Activated naive CD4-positive, alpha-beta T cell treated with anti-CD3 and anti-CD28 coated beads, Interleukin-2, amount 50 U/mL, for 72 hours (primary cell): ENCODE measurements at regions not wholly inside any gene's neighbourhood (a gene's known extent, or its start where the extent isn't known, plus 50 kb on each side); places are given as distances from the start of the nearest gene placed in this dataset.
"Not testable (repeated sequence)": the region's sequence is repeated elsewhere in the genome, so short reads cannot be mapped to it uniquely, and the experiment has no call there.

Experiments used
- ATAC-seq, 2 donors: fragments of 150-1000 bp; cut with Tn5 transposase; 2 replicates each; pipeline ENCODE4 v1.10.0; 2021; ENCODE audit warnings: mild to moderate bottlenecking in 2 of 2, moderate library complexity in 2 of 2
- DNase-seq, 2 donors: peaks; one replicate each; pipeline ENCODE4 v3.0.0; 2021 to 2022; ENCODE audit warnings: low spot score in 2 of 2
- H3K27ac Mint-ChIP-seq, 2 donors: one replicate each; pipeline ENCODE4 v1.8.0; 2022; ENCODE audit warnings: mild to moderate bottlenecking in 2 of 2, mixed read lengths in 2 of 2
- H3K36me3 Mint-ChIP-seq, 2 donors: one replicate each; pipeline ENCODE4 v1.8.0; 2022; ENCODE audit warnings: mixed read lengths in 2 of 2
- H3K9me3 Mint-ChIP-seq, 2 donors: one replicate each; pipeline ENCODE4 v1.8.0; 2022; ENCODE audit warnings: mixed read lengths in 2 of 2

DNA sequence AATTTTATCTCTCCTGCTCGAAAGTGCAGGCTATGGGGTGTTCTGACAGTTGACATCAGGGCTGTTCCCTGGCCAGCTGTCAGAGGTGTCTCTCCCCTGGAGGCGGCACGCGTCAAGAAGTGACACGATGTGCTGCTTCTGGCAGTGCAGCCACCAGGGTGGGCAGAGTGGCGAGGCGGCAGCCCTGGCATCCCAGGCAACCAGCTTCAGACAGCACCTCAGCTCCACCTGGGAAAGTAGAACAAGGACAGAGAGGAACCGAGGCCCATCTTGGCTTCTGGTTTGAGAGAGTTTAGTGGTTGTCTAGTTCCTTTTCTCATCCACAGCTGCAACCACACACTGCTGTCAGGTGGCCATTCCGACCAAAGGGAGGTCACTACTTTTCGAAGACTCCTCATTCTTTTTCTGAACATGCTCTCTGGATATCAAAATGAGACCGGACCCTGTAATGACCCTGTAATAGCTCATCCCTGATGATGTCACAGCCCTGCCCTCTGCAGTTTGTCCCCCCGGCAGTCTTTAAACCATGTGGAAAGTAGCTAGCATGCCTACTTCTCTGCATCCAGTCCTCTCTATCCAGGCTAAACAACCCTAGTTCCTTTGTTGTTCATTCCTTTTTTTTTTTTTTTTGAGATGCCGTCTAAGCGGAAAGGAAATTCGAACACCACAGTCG is 381.0 kb upstream of the NRP1 start:
- Mint-ChIP-seq H3K9me3 (no peaks in the 10 kb centered on the region), H3K36me3 (no peaks in the 10 kb centered on the region), H3K27ac (no peak overlapping the region)
- no peak for DNase-seq
- ATAC-seq, result no peak

DNA sequence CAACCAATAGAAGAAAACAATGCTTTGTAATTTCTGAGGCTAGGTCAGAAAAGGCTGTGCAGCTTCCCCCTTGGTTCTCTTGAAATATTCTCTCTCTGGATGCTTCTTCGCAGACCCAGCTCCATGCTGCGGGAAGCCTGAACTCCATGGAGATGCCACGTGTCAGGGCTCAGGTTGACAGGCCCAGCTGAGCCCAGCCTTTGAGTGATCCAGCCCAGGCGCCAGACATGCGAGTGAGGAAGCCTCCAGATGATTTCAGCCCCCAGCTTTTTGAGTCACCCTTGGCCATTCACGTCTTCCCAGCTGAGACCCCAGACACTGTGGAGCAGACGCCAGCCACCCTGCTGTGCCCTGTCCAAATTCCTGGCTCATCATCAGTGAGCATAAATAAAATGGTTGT is 378.4 kb upstream of the NRP1 start:
- no peak for ATAC-seq
- no peak overlapping the region for H3K27ac Mint-ChIP-seq
- no peaks in the 10 kb centered on the region for H3K36me3 Mint-ChIP-seq
- no peaks in the 10 kb centered on the region for H3K9me3 Mint-ChIP-seq
- no peak for DNase-seq

DNA sequence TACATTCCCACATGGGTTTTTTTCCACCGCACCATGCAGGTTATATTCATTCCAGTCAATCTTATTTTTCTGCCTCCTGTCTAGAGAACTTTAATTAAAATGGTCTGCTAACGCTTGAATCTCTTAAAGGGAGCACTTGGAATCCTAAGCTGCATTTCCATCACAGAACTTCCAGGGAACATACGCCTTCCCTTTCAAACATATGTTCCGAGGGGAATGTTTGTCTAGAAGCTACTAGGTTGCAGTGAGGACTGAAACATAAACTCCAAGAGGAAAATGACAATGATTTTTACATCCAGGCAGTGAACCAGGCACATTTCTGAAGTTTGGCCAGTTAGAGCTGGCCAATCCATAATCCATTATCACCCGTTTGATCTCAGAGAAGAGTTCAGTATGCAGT is 375.5 kb upstream of the NRP1 start:
- Mint-ChIP-seq H3K9me3 (no peaks in the 10 kb centered on the region), H3K36me3 (no peaks in the 10 kb centered on the region), H3K27ac (no peak overlapping the region)
- no peak for ATAC-seq
- no peak for DNase-seq

DNA sequence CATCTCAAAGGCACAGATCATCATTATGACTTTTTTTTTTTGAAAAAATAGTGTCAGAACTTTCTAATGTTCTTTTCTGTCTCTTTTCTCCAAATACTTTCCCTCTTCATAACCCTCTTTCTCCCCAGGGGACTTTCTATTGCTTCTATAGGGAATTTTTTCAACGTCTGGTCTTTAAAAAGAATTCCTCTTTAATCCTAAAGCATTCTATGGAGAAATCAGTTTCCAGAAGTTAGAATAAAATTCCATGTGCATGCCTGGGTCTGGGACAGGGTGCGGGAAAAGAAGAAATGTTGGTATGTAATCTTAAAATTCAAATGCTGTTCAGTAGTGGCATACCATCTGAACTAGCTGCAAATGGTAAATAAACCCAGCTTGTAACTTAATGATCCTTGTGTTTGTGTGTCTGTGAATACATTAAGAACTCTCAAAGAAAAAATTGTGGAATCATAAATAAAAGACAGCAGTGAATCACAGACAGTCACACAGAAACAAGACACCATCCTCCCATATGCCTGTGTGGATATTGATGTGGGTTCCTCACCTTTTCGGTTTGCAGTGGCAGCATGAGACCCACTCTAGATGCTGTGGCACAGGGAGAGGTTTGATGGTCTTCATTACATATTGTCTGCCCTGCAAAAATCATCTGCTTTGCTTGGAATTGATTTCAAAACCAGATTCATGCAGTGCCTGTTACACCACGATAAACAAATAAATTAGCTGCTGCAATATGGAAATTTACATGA is 374.7 kb upstream of the NRP1 start:
- Mint-ChIP-seq H3K27ac (no peak overlapping the region), H3K9me3 (no peaks in the 10 kb centered on the region), H3K36me3 (no peaks in the 10 kb centered on the region)
- DNase-seq, result no peak
- no peak for ATAC-seq

DNA sequence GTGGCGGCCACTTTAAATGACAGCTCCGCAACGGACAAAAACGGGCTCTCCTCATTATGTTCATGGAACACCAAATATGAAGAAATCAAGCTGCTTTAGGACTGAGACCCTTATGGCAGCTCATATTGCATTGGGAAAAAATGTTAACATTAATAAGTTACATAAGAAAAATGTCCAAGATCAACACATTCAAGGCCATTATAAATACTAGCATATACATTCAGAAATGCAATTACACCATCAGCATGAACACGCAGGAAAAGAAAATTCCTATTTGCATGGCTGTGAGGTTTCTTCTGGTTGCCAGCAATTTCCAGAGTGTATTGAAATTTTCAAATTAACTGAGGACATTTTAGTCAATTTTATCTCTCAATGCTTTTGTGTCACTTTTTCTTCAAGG is 374.1 kb upstream of the NRP1 start:
- Mint-ChIP-seq H3K9me3 (no peaks in the 10 kb centered on the region), H3K27ac (no peak overlapping the region), H3K36me3 (no peaks in the 10 kb centered on the region)
- DNase-seq, result no peak
- ATAC-seq, result no peak

DNA sequence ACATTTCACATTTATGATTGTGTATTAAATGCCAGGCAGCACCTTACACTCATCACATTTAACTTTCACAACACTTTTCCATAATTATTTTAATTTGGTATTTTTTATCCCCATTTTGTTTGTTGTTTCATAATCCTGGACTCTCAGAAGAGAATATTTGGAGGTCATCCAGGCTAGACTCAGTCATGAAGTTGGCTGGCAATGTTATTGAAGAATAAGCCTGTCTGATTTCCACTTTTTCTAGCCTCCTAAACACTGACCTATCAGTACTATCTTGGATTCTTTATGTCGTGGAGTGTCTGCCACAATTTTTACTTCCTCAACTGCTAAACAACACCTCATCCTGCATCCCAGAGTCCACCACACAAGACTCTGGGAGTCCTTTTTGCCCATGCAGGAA is 372.3 kb upstream of the NRP1 start:
- Mint-ChIP-seq H3K27ac (no peak overlapping the region), H3K36me3 (no peaks in the 10 kb centered on the region), H3K9me3 (no peaks in the 10 kb centered on the region)
- no peak for DNase-seq
- ATAC-seq, result no peak

DNA sequence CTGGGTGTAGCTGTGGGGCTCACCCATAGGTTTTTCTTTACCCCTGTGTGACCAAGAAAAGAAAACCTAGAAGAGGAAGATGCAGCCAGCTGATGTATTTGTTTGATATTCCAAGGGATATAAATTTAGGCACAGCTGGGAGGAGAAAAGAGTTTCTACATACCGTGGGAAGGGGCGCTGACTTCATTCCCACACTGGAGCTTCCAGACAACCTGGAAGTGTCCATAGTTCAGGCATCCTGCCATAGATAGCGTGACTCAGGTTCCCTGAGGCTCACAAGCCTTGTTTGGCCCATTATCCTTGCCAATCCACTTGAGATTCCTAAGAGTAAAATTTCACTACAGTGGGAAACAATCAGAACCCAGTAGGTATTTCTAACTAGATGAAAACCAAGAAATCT is 371.7 kb upstream of the NRP1 start:
- no peak for DNase-seq
- no peak for ATAC-seq
- Mint-ChIP-seq H3K27ac (no peak overlapping the region), H3K9me3 (no peaks in the 10 kb centered on the region), H3K36me3 (no peaks in the 10 kb centered on the region)

DNA sequence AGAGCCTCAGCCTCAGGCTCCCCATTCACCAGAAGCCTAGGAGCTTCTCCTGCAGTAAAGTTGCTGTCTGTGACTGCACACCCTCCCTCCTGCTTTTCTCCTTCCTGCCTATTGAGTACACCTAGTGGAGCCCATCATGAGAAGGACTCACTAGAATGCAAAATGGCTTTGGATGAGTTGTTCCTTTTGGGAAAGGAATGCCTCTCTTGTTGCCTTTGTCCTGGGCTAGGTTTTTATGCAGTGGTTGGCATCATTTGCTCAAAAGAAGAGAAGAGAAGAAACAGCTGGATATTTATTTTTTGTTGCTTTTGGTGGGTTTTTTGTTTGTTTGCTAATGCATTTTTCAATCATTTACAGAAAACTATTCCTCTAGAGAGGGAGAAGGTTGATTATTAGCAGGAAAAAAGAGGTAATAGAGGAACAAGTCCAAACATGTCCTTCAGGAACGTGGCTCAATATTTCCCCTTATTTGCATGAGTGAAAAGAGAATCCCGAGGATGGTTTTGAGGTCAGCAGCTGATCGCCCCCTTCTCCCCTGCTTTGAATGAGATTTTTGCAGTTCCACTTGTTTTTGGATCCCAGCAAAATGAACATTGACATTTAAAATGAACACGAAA is 369.9 kb upstream of the NRP1 start:
- H3K36me3 Mint-ChIP-seq, result no peaks in the 10 kb centered on the region
- no peaks in the 10 kb centered on the region for H3K9me3 Mint-ChIP-seq
- H3K27ac Mint-ChIP-seq, result no peak overlapping the region
- no peak for ATAC-seq
- DNase-seq, result no peak

DNA sequence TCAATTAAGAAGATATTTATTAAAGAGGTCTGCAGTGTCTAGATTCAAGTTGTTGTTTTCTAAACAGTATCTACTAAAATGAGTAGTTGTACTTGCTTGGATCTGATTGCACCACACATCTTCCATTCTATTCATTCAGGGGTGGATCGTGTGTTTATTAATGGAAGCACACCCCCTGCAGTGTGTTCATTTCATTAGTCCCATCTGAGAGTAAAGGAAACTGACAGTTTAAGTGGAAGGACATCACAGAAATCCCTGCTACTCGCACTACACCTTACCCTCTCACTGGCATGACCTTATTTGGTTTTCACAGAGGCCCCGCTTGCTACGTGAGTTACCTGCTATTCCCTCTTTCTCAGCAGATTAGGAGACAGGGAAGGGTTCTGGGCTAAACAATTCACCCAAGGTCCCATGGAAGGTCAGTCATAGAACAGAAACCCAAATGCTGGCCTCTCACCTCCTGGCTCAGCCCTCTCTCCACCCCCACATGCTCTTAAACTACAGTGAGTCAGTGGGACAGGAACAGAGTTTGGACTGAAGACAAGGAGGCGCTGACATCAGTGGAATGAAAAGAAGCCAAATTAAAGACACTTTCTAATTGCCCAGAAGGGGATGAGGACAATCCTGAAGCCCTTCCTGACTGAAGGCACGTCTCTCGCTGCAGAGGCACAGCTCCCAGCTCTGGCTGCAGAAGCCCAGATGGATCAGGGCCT is 369.2 kb upstream of the NRP1 start:
- ATAC-seq (no peak), DNase-seq (no peak)
- Mint-ChIP-seq H3K27ac (no peak overlapping the region), H3K36me3 (no peaks in the 10 kb centered on the region), H3K9me3 (no peaks in the 10 kb centered on the region)

DNA sequence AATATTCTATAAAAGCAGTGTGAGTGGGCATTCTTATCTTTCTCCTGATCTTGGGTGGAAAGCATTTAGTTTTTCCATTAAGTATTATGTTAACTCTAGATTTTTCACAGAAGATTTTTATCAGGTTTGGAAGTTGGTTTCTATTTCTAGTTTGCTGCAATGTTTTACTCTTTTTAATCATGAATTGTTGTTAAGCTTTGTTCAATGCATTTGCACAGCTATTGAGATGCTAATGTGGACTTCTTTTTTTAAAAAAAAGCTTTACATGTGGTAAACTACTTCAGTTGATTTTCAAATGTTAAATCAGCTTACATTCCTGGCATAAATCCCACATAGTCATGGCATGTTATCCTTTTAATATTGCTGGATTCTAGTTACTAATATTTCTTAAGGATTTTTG is 363.6 kb upstream of the NRP1 start:
- Mint-ChIP-seq H3K9me3 (peaks cover 2 to 16% of the 10 kb centered on the region in 2 donors), H3K27ac (no peak overlapping the region), H3K36me3 (no peaks in the 10 kb centered on the region)
- ATAC-seq, result no peak
- no peak for DNase-seq

DNA sequence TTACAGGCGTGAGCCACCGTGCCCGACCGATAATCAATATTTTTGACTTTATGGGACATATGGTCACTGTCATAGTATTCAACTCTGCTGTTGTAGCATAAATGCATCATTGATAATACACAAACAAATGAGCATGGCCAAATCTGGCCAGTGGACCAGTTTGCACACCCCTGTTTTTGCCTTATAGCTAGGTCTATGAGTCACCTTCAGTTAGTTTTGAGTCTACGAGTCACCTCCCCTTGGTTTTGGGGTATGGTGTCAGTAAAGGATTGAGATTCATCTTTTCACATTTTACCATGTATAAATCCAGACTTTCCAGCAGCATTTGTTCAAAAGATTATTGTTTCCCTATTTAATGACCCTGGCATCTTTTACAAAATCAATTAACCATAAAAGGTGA is 362.5 kb upstream of the NRP1 start:
- Mint-ChIP-seq H3K27ac (no peak overlapping the region), H3K9me3 (peaks cover 6 to 21% of the 10 kb centered on the region in 2 donors), H3K36me3 (no peaks in the 10 kb centered on the region)
- DNase-seq (no peak), ATAC-seq (no peak)

DNA sequence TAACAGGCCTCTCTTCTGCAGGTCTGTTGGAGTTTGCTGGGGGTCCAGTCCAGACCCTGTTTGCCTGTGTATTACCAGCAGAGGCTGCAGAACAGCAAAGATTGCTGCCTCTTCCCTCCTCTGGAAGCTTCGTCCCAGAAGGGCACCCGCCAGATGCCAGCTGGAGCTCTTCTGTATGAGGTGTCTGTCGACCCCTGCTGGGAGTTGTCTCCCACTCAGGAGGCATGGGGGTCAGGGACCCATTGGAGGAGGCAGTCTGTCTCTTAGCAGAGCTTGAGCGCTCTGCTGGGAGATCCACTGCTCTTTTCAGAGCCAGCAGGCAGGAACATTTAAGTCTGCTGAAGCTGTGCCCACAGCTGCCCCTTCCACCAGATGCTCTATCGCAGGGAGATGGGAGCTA is 361.1 kb upstream of the NRP1 start:
- DNase-seq (no peak), ATAC-seq (no peak)
- H3K9me3 Mint-ChIP-seq, result peaks cover 15 to 36% of the 10 kb centered on the region in 2 donors
- H3K36me3 Mint-ChIP-seq, result peaks cover 4 to 6% of the 10 kb centered on the region in 2 donors
- H3K27ac Mint-ChIP-seq, result no peak overlapping the region

DNA sequence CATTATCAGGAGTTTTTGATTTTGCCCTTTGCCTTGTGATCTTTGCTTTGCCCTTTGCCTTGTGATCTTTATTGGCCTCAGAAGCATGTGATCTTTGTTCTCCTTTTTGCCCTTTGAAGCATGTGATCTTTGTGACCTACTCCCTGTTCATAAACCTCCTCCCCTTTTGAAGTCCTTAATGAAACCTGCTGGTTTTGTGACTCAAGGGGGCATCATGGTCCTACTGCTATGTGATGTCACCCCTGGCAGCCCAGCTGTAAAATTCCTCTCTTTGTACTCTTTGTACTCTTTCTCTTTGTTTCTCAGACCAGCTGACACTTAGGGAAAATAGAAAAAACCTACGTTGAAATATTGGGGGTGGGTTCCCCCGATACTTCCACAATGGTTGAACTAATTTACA is 356.1 kb upstream of the NRP1 start:
- peaks cover 20 to 40% of the 10 kb centered on the region in 2 donors for H3K9me3 Mint-ChIP-seq
- ATAC-seq, H3K27ac Mint-ChIP-seq, H3K36me3 Mint-ChIP-seq, DNase-seq: not testable (repeated sequence)

DNA sequence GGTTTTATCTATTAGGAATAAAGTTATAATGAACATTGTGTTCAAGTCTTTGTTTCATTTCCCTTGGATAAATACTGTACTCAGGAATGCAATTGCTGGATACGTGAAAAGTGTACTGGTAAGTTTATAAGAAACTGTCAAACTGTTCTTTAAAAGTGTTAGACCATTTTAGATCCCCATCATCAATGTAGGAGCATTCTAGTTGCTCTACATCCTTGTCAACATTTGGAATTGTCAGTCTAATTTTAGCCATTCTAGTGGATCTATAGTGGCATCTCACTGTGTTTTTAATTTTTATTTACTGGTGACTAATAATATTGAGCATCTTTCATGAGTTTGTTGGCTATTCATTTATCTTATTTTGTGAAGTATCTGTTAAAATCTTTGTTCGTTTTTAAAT is 354.0 kb upstream of the NRP1 start:
- Mint-ChIP-seq H3K9me3 (peaks cover 21 to 29% of the 10 kb centered on the region in 2 donors), H3K27ac (no peak overlapping the region), H3K36me3 (peaks cover 6 to 9% of the 10 kb centered on the region in 2 donors)
- ATAC-seq (no peak), DNase-seq (no peak)

DNA sequence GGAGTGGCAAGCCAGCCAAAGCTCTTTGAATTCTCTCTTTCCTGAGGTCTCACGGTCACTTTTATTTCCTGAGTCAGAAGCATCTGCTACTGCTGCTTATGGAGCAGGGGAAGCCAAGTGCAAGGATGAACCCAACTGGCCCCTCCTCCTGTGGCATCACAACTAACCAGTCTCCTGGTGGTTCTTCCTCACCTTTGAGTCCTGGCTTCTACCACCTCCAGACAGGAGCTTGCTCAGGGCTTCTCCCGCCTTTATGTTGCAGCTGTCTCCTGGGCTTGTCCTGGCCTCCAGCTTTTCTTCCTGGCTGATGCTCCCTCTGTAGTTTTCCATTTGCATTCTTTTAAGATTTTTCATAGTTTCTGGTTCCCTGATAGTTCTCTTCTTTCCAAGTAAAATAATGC is 349.7 kb upstream of the NRP1 start:
- H3K36me3 Mint-ChIP-seq, result no peaks in the 10 kb centered on the region

DNA sequence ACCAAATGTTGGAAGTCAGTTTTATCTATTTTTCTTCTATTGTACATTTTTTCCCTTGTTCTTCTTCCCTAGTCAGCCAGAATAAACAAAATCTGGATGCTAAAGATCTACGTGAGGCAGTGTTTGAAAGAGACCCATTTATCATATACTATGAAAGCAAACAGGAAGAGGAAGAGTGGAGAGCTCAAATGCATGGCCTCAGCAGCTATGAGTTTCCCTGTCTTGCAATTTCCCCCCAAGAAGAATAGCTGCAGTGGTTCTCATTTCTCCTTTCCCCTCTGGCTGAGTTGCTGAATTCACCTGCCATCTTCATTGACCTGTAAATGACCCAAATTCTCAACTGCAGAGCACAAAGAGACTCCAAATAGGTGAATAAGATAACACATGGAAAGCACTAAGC is 347.1 kb upstream of the NRP1 start:
- no peaks in the 10 kb centered on the region for H3K36me3 Mint-ChIP-seq
- H3K9me3 Mint-ChIP-seq, result peaks cover 4 to 8% of the 10 kb centered on the region in 2 donors
- no peak for ATAC-seq
- H3K27ac Mint-ChIP-seq, result no peak overlapping the region
- no peak for DNase-seq

More for the DNA sequence above, 349.7 kb upstream of the NRP1 start:
- Mint-ChIP-seq H3K27ac (no peak overlapping the region), H3K9me3 (peaks cover 7% of the 10 kb centered on the region in 2 donors)
- ATAC-seq, result no peak
- DNase-seq, result no peak

DNA sequence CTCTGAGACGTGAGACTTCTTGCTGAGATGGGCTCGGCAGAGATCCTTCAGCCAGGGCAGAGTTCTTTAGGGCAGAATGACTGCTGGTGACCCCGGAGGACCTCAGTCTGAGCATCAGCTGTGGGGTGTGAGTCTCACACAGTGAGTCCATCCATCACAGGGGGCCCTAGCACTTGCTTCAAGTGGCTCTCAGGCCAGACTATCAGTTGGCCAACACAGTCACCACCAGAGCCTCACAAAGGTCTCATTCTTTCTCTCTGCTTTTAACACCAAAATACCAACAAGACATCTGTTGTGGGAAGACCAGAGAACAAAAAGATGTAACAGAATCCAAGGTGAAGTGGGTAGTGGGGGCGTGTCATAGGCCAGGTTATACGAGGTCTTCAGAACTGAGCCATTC is 345.6 kb upstream of the NRP1 start:
- ATAC-seq (no peak), DNase-seq (no peak)
- H3K9me3 Mint-ChIP-seq, result peaks cover 4 to 8% of the 10 kb centered on the region in 2 donors
- H3K36me3 Mint-ChIP-seq, result no peaks in the 10 kb centered on the region
- H3K27ac Mint-ChIP-seq, result no peak overlapping the region
